Right lobe of liver (tissue), 6 donors: ENCODE measurements at regions not wholly inside any gene's neighbourhood (a gene's known extent, or its start where the extent isn't known, plus 50 kb on each side); places are given as distances from the start of the nearest gene placed in this dataset.
A peak's percentile ranks its signal among the peaks of the same experiment; 100 is the strongest.

ENCODE experiments used
- ATAC-seq, 4 donors: fragments of 200-7000 bp; cut with Tn5 transposase; one replicate each; pipeline ENCODE4 v1.9.1; 2020; ENCODE audit warnings: mild to moderate bottlenecking in 4 of 4, moderate library complexity in 4 of 4
- DNase-seq, 3 donors: peaks; one replicate each; pipeline ENCODE4 v3.0.0-alpha.2; 2020
- H3K27ac ChIP-seq, 3 donors: fragments of 200-600 bp; one replicate each; pipeline ENCODE4 v1.8.0; 2022
- H3K27me3 ChIP-seq, 2 donors: fragments of 200-600 bp; one replicate each; pipeline ENCODE4 v1.8.0; 2022
- H3K36me3 ChIP-seq, 4 donors: fragments of 200-600 bp; sonication (generic) in 1 of 4; one replicate each; pipeline versions ENCODE4 v1.5.1 to v1.8.0; 2017 to 2022; ENCODE audit warnings: control low read depth in 1 of 4
- H3K4me1 ChIP-seq, 4 donors: fragments of 200-600 bp; sonication (generic) in 1 of 4; one replicate each; pipeline versions ENCODE4 v1.5.1 to v1.8.0; 2017 to 2022; ENCODE audit warnings: control low read depth in 1 of 4
- H3K4me3 ChIP-seq, 3 donors: fragments of 200-600 bp; one replicate each; pipeline ENCODE4 v1.8.0; 2022
- H3K9me3 ChIP-seq, 4 donors: fragments of 200-600 bp; sonication (generic) in 1 of 4; one replicate each; pipeline versions ENCODE4 v1.5.1 to v1.8.0; 2017 to 2022; ENCODE audit warnings: control low read depth in 1 of 4
- POLR2A ChIP-seq: fragments of 450-650 bp; IDR thresholded peaks from one replicate; pipeline ENCODE4 v1.6.1; 2017; ENCODE audit warnings: antibody characterized with exemption, mild to moderate bottlenecking
- WGBS: methylation state at CpG from one replicate; pipeline ENCODE4 v1.1.6; 2018; ENCODE audit warnings: low coverage, low lambda C conversion rate; ENCODE audit not compliant: insufficient coverage; ENCODE audit errors: missing lambda C conversion rate; 5-methylcytosine and 5-hydroxymethylcytosine counted together
- intact Hi-C, 2 donors: fragments of 100-400 bp; cut with DNase I; formaldehyde crosslinking; loops; one replicate each; pipeline versions ENCODE4 v1.11.2 to v1.14.1; 2022
- TF ChIP-seq, protein P1 (sequence below), 4 donors: fragments of 200-600 bp in 3 of 4; fragments of 450-650 bp in 1 of 4; IDR thresholded peaks; one replicate each; pipeline versions ENCODE4 v1.5.1 to v1.8.0; 2016 to 2022; ENCODE audit warnings: antibody characterized with exemption in 4 of 4, mild to moderate bottlenecking in 2 of 4
- donor health status: DM: no; HTN: yes; CAD: no.
- donor health status: DM: no; HTN: no; CAD: no.
- donor health status: DM: no; HTN: no; CAD: no.
- donor health status: DM: no; HTN: yes; CAD: no.
- donor health status: DM: no; HTN: yes; CAD: no.

DNA sequence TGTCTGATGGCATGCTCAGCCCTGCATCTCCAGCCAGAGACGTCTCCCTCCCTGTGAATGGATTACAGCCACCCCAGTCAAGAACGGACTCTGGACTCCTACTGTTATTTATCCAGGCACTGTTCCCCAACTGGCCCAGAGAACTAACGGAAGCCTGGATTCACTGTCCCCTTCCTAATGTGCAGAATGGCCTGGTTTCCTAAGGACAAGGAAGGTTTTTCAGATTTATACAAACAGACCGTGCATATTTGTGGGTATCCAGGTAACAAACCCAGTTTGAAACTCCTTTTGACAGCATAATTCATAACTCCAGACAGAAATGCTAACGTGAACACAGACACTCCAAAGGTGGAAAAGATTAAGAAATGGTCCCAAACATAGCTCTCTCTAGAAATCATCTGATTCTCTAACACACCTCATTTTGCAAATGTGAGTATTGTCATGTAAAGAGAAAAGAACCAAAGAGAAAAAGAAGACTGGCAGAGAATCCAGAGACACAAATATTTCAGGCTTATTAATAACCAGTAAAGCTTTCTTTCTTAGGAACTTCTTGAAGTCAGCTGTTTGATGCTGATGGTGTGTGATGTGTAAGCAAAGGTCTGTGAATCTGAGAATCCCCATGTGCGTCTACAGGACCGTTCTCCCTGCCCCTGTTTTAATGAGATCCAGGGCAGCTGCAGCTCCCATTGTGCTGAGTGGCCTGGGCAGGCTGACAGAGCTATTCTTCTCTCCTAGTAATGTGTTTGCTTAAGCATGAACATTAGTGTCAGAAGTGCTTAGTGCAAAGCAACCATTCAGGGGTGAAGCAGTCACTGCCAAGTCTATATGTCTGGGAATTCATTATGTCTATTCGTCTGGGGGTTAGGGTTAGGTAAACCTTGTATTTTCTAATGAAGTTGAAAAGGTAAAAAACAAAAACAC lies 86.8 kb upstream of the HIF1A start:
- Histone ChIP-seq H3K4me1 (peaks cover 0 to 35% (median 5%) of the 10 kb centered on the region in 4 donors), H3K27ac (peak overlapping the region in 1 of 3 donors; percentile 27), H3K9me3 (no peaks in the 10 kb centered on the region), H3K36me3 (no peaks in the 10 kb centered on the region), H3K27me3 (no peaks in the 10 kb centered on the region), H3K4me3 (no peak overlapping the region)
- DNase-seq (no peak), ATAC-seq (peak; percentile 79 to 90 (median 86))
- intact Hi-C loops: no loop called here
- 53% methylated on average over 7 of the region's 8 CpGs for WGBS
- TF ChIP-seq, protein P1, sequence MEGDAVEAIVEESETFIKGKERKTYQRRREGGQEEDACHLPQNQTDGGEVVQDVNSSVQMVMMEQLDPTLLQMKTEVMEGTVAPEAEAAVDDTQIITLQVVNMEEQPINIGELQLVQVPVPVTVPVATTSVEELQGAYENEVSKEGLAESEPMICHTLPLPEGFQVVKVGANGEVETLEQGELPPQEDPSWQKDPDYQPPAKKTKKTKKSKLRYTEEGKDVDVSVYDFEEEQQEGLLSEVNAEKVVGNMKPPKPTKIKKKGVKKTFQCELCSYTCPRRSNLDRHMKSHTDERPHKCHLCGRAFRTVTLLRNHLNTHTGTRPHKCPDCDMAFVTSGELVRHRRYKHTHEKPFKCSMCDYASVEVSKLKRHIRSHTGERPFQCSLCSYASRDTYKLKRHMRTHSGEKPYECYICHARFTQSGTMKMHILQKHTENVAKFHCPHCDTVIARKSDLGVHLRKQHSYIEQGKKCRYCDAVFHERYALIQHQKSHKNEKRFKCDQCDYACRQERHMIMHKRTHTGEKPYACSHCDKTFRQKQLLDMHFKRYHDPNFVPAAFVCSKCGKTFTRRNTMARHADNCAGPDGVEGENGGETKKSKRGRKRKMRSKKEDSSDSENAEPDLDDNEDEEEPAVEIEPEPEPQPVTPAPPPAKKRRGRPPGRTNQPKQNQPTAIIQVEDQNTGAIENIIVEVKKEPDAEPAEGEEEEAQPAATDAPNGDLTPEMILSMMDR (IDR thresholded peaks at IDR 0.05): no peak
- TF ChIP-seq POLR2A: no peak

DNA sequence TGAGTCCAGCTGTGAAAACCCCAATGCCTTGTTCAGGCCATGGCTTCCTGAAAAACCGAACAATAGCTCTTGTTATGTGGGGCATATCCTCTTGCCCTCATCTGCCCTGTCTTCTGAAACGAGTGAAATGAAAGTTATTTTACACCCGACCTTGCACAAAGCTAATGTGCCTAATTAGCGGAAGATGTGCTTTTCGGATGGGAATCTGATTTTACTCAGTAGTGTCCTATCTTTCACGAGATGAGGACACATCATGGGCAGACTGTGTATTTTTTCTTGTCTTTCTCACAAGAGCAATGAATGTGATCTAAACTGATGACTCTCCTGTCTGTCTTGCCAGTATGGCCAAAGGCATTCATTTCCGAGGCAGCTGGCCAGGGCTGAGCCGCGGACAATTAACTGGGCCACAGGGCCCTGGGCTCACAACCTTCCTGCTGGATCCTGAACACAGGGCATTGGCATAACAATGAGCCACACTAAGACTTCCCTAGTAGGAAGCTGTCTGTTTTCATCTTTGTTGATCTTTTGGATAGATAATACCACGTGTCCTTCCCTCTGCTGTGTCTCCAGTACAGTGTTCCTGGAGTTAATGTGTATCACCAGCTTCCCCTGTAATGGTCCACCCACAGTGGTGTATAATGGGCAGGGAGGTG lies 86.0 kb upstream of the HIF1A start:
- Histone ChIP-seq H3K27ac (no peak overlapping the region), H3K4me3 (no peak overlapping the region), H3K36me3 (no peaks in the 10 kb centered on the region), H3K27me3 (no peaks in the 10 kb centered on the region), H3K4me1 (peaks cover 0 to 27% (median 5%) of the 10 kb centered on the region in 4 donors), H3K9me3 (no peaks in the 10 kb centered on the region)
- TF ChIP-seq, protein P1 (IDR thresholded peaks at IDR 0.05): no peak
- no peak for TF ChIP-seq POLR2A
- intact Hi-C loops: no loop called here
- WGBS: 66% methylated on average over 10 of the region's 10 CpGs
- peak; percentile 6 to 32 (median 17) for ATAC-seq
- DNase-seq: no peak

- no peak for DNase-seq
- no peak for ATAC-seq
- Histone ChIP-seq H3K36me3 (no peaks in the 10 kb centered on the region), H3K27me3 (no peaks in the 10 kb centered on the region), H3K27ac (no peak overlapping the region), H3K4me1 (peaks cover 0 to 21% (median 5%) of the 10 kb centered on the region in 4 donors), H3K4me3 (no peak overlapping the region), H3K9me3 (no peaks in the 10 kb centered on the region)
- WGBS: 71% methylated on average over 5 of the region's 5 CpGs
- intact Hi-C loops: no loop called here
- TF ChIP-seq POLR2A: no peak
- TF ChIP-seq, protein P1 (IDR thresholded peaks at IDR 0.05): no peak
These were observed 85.4 kb upstream of the HIF1A start for GRCh38 chr14:61609884-61610283.

- H3K27me3 ChIP-seq: no peaks in the 10 kb centered on the region
- TF ChIP-seq, protein P1 (IDR thresholded peaks at IDR 0.05): no peak
- no peak for TF ChIP-seq POLR2A
- no peak overlapping the region for H3K27ac ChIP-seq
- no peaks in the 10 kb centered on the region for H3K36me3 ChIP-seq
- no peak overlapping the region for H3K4me3 ChIP-seq
- DNase-seq (no peak), ATAC-seq (no peak)
- intact Hi-C loops: no loop called here
- peaks cover 0 to 18% (median 5%) of the 10 kb centered on the region in 4 donors for H3K4me1 ChIP-seq
- WGBS: 83% methylated on average over 2 of the region's 2 CpGs
- no peaks in the 10 kb centered on the region for H3K9me3 ChIP-seq
These were observed 84.4 kb upstream of the HIF1A start for GRCh38 chr14:61610900-61611299.
